ENCODE measurements at regions not wholly inside any gene's neighbourhood (a gene's known extent, or its start where the extent isn't known, plus 50 kb on each side); places are given as distances from the start of the nearest gene placed in this dataset.

DNA sequence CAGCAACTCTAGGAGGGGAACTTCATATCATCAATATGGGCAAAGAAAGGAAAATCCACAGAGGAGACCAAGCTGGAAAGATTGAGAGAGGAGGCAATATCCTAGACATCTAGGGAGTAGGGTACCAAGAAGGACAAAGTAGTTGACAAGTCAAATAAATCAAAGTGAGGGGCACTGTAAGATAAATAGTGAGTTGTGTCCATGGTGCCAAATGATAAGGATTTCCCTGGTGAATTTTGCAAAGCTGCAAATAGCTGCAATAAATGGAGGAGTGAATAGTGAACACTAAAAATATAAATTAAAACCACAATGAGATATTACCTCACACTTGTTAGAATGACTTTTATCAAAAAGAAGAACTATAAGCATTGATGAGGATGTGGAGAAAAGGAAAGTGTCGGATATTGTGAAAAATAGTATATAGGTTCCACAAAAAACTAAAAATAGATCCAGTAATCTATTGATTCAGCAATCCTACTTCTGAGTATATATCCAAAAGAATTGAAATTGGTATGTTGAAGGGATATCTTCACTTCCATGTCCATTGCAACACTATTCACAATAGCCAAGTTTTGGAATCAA is 258.2 kb upstream of the FN1 start:
- H3K4me3 ChIP-seq (replicated peaks in 1 of 2; ENCODE audit: low read depth in 2 of 2, low read length in 2 of 2): no peak overlapping the region
- TF ChIP-seq, protein P1, sequence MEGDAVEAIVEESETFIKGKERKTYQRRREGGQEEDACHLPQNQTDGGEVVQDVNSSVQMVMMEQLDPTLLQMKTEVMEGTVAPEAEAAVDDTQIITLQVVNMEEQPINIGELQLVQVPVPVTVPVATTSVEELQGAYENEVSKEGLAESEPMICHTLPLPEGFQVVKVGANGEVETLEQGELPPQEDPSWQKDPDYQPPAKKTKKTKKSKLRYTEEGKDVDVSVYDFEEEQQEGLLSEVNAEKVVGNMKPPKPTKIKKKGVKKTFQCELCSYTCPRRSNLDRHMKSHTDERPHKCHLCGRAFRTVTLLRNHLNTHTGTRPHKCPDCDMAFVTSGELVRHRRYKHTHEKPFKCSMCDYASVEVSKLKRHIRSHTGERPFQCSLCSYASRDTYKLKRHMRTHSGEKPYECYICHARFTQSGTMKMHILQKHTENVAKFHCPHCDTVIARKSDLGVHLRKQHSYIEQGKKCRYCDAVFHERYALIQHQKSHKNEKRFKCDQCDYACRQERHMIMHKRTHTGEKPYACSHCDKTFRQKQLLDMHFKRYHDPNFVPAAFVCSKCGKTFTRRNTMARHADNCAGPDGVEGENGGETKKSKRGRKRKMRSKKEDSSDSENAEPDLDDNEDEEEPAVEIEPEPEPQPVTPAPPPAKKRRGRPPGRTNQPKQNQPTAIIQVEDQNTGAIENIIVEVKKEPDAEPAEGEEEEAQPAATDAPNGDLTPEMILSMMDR (IDR thresholded peaks at IDR 0.05; ENCODE audit: low read depth, low read length): no peak
- DNase-seq (ENCODE audit: low read depth in 2 of 2): no peak

DNA sequence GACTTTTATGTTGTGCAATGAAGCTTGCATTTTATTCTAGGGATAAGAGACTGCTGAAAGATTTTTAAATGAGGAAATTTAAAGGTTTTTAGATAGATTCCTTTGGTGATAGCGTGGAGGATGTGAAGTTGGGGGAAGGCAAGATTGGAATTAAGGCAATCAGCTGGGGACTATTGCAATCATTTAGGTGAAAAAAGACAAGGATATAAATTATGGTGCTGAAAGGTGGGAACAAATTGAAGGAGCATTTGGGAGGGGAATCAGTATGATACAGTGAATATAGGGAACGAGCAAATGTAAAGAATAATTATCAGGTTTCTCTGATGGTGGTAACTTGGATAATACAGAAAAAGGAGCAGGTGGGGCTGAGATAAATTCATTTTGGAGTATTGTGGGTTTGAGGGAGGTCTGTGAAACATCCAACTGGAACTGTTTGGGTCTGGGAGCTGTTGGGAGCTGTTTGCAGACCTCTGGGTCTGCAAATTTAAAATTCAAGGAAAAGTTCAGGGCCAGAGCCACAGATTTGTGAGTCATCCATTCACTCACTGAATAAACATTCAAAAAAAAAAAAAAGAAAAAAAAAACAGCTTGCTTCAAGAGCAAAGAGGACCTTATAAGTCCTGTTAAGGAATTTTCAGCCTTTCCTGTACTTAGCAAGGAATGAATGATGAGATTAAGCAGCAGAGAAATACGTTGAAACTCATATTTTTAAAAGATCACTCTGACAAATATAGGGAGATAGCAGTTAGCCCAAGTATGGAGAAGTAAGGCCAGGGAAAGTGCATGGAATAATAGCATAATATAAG is 257.5 kb upstream of the FN1 start:
- TF ChIP-seq, protein P1 (IDR thresholded peaks at IDR 0.05; ENCODE audit: low read depth, low read length): no peak
- no peak overlapping the region for H3K4me3 ChIP-seq (replicated peaks in 1 of 2; ENCODE audit: low read depth in 2 of 2, low read length in 2 of 2)
- DNase-seq (ENCODE audit: low read depth in 2 of 2): peak; percentile 88 to 89

DNA sequence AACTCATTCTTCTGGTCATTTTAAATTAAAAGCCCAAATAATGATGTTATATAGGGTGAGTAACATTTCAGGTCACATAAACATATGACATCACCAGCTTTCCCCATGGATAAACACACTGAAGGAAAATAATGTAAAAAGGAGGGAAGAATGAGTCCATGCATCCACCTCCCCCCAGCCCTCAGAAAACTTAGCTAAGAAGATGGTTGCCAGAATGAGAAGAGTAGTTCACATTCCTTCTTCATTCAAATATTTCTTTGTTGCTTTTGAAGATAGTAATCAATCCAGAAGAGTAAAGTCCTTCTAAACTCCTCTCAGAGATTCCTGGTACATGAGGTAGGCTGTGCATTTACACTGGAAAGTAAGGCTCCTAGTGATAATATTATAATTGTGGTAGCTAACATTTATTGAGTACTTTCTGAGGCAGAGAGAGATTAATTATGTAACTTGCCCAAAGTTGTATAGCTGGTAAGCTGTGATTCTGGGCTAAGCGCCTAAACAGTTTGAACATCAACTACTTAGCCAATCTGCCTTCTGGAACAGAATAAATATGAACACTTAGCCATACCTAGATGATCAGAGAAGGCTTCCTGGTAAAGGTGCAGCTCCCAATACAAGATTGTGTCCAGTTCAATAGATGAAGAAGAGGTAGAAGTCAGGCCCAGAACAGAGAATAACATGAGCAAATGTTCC is 256.7 kb upstream of the FN1 start:
- TF ChIP-seq, protein P1 (IDR thresholded peaks at IDR 0.05; ENCODE audit: low read depth, low read length): no peak
- H3K4me3 ChIP-seq (replicated peaks in 1 of 2; ENCODE audit: low read depth in 2 of 2, low read length in 2 of 2): no peak overlapping the region
- DNase-seq (ENCODE audit: low read depth in 2 of 2): peak in 1 of 2 donors; percentile 66

DNA sequence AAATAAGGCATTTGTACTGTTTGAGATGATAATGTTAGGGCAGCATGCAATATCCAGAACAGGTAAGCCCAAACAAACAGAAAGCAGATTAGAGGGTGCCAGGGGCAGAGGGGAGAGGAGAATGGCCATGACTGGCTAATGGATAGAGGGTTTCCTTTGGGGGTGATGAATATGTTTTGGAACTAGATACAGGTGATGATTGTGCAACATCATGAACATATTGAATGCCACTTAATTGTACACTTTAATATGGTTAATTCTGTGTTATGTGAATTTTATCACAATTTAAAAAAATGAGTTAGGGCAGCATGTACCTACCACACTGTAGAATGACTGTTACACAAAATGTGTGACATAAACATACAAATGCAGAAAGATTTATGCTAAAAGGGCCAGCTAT is 255.5 kb upstream of the FN1 start:
- TF ChIP-seq, protein P1 (IDR thresholded peaks at IDR 0.05; ENCODE audit: low read depth, low read length): no peak
- no peak for DNase-seq (ENCODE audit: low read depth in 2 of 2)
- no peak overlapping the region for H3K4me3 ChIP-seq (replicated peaks in 1 of 2; ENCODE audit: low read depth in 2 of 2, low read length in 2 of 2)

DNA sequence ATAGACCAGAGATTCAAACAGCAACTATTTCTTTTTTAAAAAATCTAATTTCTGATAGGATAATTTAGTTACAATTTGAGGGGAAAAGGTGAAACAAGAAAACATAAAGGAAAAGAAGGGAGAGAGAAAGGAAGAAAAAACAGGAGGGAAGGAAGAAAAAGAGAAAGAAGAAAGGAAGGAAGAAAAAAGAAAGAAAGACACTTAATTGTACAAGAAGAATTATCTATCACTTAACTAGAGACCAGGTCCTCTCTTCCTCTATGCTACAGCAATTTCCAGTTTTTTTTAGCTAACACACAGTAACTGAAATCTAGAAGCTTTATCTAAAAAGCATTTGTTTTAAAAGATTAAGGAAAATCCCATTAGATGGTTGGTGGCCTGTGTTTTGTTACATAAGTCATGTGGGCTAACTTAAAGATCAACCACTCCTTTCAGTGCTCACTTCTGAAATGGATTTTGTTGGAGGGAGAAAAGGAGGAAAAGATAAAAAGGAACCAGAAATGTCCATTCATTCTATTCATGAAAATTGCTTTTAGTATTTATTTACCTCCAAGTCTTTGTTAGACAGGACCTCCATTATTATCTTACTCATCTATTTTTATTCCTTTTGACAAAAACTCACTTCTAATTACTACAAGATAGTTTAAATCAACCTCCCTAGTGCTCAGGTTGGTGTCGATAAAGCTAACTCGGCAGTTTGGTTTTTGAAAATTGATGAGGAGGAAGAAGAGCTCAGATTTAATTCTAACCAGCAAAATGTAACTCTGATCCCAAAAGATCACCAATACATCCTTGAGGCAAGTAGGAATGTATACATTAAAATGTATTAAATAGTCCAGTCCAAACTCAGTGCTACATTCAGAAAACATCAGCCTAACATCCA is 251.5 kb upstream of the FN1 start:
- DNase-seq (ENCODE audit: low read depth in 2 of 2): no peak
- H3K4me3 ChIP-seq (replicated peaks in 1 of 2; ENCODE audit: low read depth in 2 of 2, low read length in 2 of 2): no peak overlapping the region
- TF ChIP-seq, protein P1 (IDR thresholded peaks at IDR 0.05; ENCODE audit: low read depth, low read length): no peak

DNA sequence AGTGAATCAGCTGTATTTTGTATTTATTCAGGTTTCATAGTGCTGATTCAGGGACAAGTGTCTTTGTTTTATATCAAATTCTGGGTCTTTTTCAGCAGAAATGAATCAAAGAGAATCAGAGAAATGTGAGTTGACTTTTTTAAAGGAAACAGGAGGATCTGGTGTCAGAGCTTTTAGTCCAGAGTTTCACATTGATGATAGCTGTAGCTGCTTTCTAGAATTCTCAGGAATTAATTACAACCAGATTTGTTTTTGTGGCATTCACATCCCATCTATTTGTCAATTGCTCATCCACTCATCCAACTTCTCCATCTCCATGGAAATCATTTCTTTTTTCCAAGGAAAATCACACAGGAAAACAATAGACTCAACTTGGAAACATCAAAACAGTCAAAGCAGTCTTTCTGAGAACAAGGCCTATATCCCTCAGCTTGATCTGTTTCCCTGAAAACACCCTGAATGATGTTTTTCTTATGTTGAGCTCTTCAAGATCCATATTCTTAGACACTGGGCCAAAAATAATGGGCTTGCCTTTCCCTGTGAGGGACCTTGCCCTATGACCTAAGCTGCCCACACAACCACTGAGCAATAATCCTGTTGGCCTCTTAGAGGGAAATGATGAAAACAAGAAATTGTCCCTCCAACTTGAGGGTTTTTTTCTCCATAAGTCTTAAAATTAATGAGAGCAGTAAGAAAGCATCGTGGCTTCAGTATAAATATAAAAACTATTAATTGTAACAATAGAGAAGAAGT is 249.5 kb upstream of the FN1 start:
- H3K4me3 ChIP-seq (replicated peaks in 1 of 2; ENCODE audit: low read depth in 2 of 2, low read length in 2 of 2): no peak overlapping the region
- TF ChIP-seq, protein P1 (IDR thresholded peaks at IDR 0.05; ENCODE audit: low read depth, low read length): no peak
- no peak for DNase-seq (ENCODE audit: low read depth in 2 of 2)
